Neural cell (in vitro differentiated cells): ENCODE measurements at regions not wholly inside any gene's neighbourhood (a gene's known extent, or its start where the extent isn't known, plus 50 kb on each side); places are given as distances from the start of the nearest gene placed in this dataset.

ENCODE experiments used
- H2AFZ ChIP-seq: fragments of 200-600, 300-800 bp; sonication (generic), shearing (Covaris generic); 2 replicates; pipeline ENCODE4 v1.6.0; 2014; ENCODE audit warnings: low read depth, mild to moderate bottlenecking, antibody characterized with exemption, low read length, moderate library complexity
- H3F3A ChIP-seq: fragments of 200-600 bp; shearing (Covaris generic); 2 replicates; pipeline ENCODE4 v1.6.1; 2016; ENCODE audit warnings: mild to moderate bottlenecking, moderate library complexity, mixed read lengths, antibody characterized with exemption, low read length; ENCODE audit not compliant: insufficient read depth, poor library complexity, severe bottlenecking
- H3K27ac ChIP-seq: fragments of 200-600, 300-800 bp; sonication (generic), shearing (Covaris generic); 2 replicates; pipeline ENCODE4 v1.5.1; 2014; ENCODE audit warnings: mild to moderate bottlenecking, low read length, moderate library complexity
- H3K27me3 ChIP-seq: fragments of 300-800, 200-600 bp; sonication (generic), shearing (Covaris generic); 2 replicates; pipeline ENCODE4 v1.6.0; 2014; ENCODE audit warnings: mild to moderate bottlenecking, low read depth, low read length, moderate library complexity; ENCODE audit not compliant: insufficient read depth
- H3K36me3 ChIP-seq: fragments of 300-800, 200-600 bp; sonication (generic), shearing (Covaris generic); 2 replicates; pipeline ENCODE4 v1.5.1; 2014; ENCODE audit warnings: mild to moderate bottlenecking, antibody characterized with exemption, low read length, moderate library complexity; ENCODE audit not compliant: insufficient read depth
- H3K4me2 ChIP-seq: fragments of 300-800, 200-600 bp; sonication (generic), shearing (Covaris generic); 2 replicates; pipeline ENCODE4 v1.6.0; 2014; ENCODE audit warnings: mild to moderate bottlenecking, low read length
- H3K4me3 ChIP-seq: fragments of 300-800, 200-600 bp; sonication (generic), shearing (Covaris generic); 2 replicates; pipeline ENCODE4 v1.5.1; 2014; ENCODE audit warnings: mild to moderate bottlenecking, low read length, moderate library complexity
- H3K79me2 ChIP-seq: fragments of 200-600 bp; shearing (Covaris generic); replicated peaks from 2 replicates; pipeline ENCODE4 v1.6.0; 2014; ENCODE audit warnings: mild to moderate bottlenecking, low read length, moderate library complexity; ENCODE audit not compliant: insufficient read depth
- H3K9ac ChIP-seq: fragments of 300-800, 200-600 bp; sonication (generic), shearing (Covaris generic); 2 replicates; pipeline ENCODE4 v1.6.1; 2016; ENCODE audit warnings: mild to moderate bottlenecking, low read length, mixed read lengths
- H3K9me2 ChIP-seq: fragments of 200-600 bp; shearing (Covaris generic); 2 replicates; pipeline ENCODE4 v1.6.1; 2016; ENCODE audit warnings: mild to moderate bottlenecking, low read length, mixed read lengths; ENCODE audit not compliant: insufficient read depth
- H3K9me3 ChIP-seq: fragments of 200-600, 300-800 bp; sonication (generic), shearing (Covaris generic); 2 replicates; pipeline ENCODE4 v1.6.1; 2016; ENCODE audit warnings: mild to moderate bottlenecking, mixed run types, low read length, moderate library complexity, mixed read lengths
- H4K20me1 ChIP-seq: fragments of 200-600 bp; shearing (Covaris generic); 2 replicates; pipeline ENCODE4 v1.6.1; 2016; ENCODE audit warnings: mild to moderate bottlenecking, mixed run types; ENCODE audit not compliant: insufficient read depth
- EP300 ChIP-seq: fragments of 450-650 bp; conservative IDR thresholded peaks from 2 replicates; pipeline ENCODE4 v1.6.1; 2014; ENCODE audit warnings: antibody characterized with exemption, mild to moderate bottlenecking, moderate library complexity; ENCODE audit not compliant: poor library complexity, severe bottlenecking
- EZH2 ChIP-seq: fragments of 200-600, 300-800 bp; shearing (Covaris generic), sonication (generic); IDR thresholded peaks from 2 replicates; pipeline ENCODE4 v1.6.1; 2014; ENCODE audit warnings: antibody characterized with exemption, low read length, borderline replicate concordance, mild to moderate bottlenecking; ENCODE audit not compliant: insufficient read depth, poor library complexity, severe bottlenecking
- MXI1 ChIP-seq: fragments of 450-650 bp; conservative IDR thresholded peaks from 2 replicates; pipeline ENCODE4 v1.6.1; 2014; ENCODE audit warnings: antibody characterized with exemption, mild to moderate bottlenecking; ENCODE audit not compliant: poor library complexity, severe bottlenecking
- POLR2AphosphoS5 ChIP-seq: IDR thresholded peaks from 2 replicates; pipeline ENCODE4 v1.6.1; 2012
- RAD21 ChIP-seq: fragments of 450-650 bp; conservative IDR thresholded peaks from 2 replicates; pipeline ENCODE4 v1.6.1; 2014; ENCODE audit warnings: antibody characterized with exemption, mild to moderate bottlenecking, moderate library complexity
- SMC3 ChIP-seq: fragments of 450-650 bp; conservative IDR thresholded peaks from 2 replicates; pipeline ENCODE4 v1.6.1; 2014; ENCODE audit warnings: antibody characterized with exemption, mild to moderate bottlenecking, moderate library complexity; ENCODE audit not compliant: poor library complexity
- TAF1 ChIP-seq: IDR thresholded peaks from 2 replicates; pipeline ENCODE4 v1.6.1; 2012; ENCODE audit warnings: low read depth
- TF ChIP-seq, protein P1 (sequence below): IDR thresholded peaks from 2 replicates; pipeline ENCODE4 v1.6.1; 2012; ENCODE audit warnings: borderline replicate concordance
- TF ChIP-seq, protein P2 (sequence below): fragments of 450-650 bp; IDR thresholded peaks from 2 replicates; pipeline ENCODE4 v1.5.1; 2014; ENCODE audit warnings: antibody characterized with exemption, mild to moderate bottlenecking, moderate library complexity; ENCODE audit not compliant: poor library complexity, severe bottlenecking

DNA sequence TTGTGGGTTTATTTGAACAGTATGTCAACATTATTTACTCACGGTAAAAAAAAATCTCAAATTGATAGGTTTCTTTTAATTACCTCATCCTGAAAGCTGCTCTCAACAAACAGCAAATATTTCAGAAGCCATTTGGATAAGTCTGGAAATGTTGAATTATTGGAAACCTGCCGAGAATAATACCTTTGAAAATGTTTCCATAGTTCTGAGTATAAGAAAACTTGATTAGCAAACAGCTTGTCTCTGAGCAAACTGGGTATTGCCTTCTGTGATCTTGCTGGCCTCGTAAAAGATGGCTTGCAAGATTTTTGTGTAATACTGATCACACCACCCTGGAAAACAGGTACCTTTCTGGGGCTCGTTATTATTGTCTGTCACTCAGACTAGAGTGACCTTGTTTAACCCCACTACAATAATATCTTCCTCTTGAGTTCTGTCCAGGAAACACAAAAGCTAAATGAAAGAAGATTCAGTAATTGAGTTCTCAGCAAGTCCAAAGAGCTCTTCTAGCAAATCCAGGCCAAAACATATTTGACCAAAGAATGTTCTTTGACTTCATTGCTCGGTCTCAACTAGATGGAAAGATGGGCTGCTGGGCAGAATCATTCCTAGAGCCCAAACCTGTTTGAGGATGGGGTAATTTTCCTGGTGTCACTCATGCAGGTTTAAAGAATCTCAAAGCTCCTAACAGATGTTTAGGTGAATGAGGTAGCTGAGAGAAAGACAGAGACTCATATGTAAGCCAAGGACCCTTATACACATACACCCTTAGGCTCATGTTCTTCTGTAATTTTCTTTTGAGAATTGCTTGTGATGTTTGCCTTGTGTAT, 255.6 kb upstream of the JADE1 start:
- Histone ChIP-seq H3K27me3 (no peaks in the 10 kb centered on the region), H3K9me2 (no peaks in the 10 kb centered on the region), H4K20me1 (no peaks in the 10 kb centered on the region), H3K4me2 (no peak overlapping the region), H3K79me2 (no peaks in the 10 kb centered on the region), H3K9ac (no peak overlapping the region), H3F3A (peaks cover 5% of the 10 kb centered on the region), H3K9me3 (no peaks in the 10 kb centered on the region), H3K4me3 (no peak overlapping the region), H3K36me3 (no peaks in the 10 kb centered on the region), H3K27ac (no peak overlapping the region), H2AFZ (no peak overlapping the region)
- TF ChIP-seq RAD21: no peak
- TF ChIP-seq, protein P1, sequence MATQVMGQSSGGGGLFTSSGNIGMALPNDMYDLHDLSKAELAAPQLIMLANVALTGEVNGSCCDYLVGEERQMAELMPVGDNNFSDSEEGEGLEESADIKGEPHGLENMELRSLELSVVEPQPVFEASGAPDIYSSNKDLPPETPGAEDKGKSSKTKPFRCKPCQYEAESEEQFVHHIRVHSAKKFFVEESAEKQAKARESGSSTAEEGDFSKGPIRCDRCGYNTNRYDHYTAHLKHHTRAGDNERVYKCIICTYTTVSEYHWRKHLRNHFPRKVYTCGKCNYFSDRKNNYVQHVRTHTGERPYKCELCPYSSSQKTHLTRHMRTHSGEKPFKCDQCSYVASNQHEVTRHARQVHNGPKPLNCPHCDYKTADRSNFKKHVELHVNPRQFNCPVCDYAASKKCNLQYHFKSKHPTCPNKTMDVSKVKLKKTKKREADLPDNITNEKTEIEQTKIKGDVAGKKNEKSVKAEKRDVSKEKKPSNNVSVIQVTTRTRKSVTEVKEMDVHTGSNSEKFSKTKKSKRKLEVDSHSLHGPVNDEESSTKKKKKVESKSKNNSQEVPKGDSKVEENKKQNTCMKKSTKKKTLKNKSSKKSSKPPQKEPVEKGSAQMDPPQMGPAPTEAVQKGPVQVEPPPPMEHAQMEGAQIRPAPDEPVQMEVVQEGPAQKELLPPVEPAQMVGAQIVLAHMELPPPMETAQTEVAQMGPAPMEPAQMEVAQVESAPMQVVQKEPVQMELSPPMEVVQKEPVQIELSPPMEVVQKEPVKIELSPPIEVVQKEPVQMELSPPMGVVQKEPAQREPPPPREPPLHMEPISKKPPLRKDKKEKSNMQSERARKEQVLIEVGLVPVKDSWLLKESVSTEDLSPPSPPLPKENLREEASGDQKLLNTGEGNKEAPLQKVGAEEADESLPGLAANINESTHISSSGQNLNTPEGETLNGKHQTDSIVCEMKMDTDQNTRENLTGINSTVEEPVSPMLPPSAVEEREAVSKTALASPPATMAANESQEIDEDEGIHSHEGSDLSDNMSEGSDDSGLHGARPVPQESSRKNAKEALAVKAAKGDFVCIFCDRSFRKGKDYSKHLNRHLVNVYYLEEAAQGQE: no peak
- TF ChIP-seq SMC3: no peak
- no peak for TF ChIP-seq POLR2AphosphoS5

DNA sequence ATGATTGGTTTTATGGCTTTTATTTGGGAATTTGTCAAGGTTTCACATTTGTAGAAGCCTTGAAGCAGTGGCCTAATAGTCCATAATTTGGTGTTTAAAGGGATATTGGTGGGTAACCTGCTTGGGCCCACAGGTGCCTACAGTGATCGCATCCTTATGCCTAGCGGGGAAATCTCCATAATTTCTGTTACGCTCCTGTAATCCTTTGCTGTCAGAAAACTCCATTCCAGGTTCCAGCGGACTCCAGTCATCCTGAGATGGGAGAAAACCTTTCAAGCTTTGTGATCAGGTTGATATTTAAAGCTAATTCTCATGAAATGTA, 257.0 kb upstream of the JADE1 start:
- H3K9me3 ChIP-seq: no peaks in the 10 kb centered on the region
- H3K36me3 ChIP-seq: no peaks in the 10 kb centered on the region
- H3K4me2 ChIP-seq: no peak overlapping the region
- no peak overlapping the region for H3K9ac ChIP-seq
- H3F3A ChIP-seq: peaks cover 5% of the 10 kb centered on the region
- H3K27me3 ChIP-seq: no peaks in the 10 kb centered on the region
- H3K79me2 ChIP-seq: no peaks in the 10 kb centered on the region
- H3K4me3 ChIP-seq: no peak overlapping the region
- H3K27ac ChIP-seq: peak overlapping the region; percentile 21
- H3K9me2 ChIP-seq: no peaks in the 10 kb centered on the region
- TF ChIP-seq SMC3 (no peak), TAF1 (no peak), MXI1 (no peak), POLR2AphosphoS5 (no peak), EZH2 (no peak)
- TF ChIP-seq, protein P2, sequence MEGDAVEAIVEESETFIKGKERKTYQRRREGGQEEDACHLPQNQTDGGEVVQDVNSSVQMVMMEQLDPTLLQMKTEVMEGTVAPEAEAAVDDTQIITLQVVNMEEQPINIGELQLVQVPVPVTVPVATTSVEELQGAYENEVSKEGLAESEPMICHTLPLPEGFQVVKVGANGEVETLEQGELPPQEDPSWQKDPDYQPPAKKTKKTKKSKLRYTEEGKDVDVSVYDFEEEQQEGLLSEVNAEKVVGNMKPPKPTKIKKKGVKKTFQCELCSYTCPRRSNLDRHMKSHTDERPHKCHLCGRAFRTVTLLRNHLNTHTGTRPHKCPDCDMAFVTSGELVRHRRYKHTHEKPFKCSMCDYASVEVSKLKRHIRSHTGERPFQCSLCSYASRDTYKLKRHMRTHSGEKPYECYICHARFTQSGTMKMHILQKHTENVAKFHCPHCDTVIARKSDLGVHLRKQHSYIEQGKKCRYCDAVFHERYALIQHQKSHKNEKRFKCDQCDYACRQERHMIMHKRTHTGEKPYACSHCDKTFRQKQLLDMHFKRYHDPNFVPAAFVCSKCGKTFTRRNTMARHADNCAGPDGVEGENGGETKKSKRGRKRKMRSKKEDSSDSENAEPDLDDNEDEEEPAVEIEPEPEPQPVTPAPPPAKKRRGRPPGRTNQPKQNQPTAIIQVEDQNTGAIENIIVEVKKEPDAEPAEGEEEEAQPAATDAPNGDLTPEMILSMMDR: no peak
- no peak overlapping the region for H2AFZ ChIP-seq
- no peaks in the 10 kb centered on the region for H4K20me1 ChIP-seq

DNA sequence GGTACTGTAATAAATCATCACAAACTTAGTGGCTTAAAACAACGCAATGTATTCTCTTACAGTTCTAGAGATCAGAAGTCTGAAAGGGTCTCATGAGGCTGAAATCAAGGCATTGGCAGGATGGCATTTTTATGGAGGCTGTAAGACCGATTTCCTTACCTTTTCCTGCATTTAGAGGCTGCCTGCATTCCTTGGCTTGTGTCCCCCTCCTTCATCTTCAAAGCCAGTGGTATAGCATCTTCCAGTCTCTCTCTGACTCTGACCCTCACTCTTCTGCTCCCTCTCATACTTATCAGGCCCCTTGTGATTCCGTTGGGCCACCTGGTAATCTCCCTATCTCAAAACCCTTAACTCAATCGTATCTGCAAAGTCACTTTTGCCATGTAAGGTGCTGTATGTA, 258.2 kb upstream of the JADE1 start:
- Histone ChIP-seq H3K9me3 (no peaks in the 10 kb centered on the region), H2AFZ (no peak overlapping the region), H3K9ac (no peak overlapping the region), H3K9me2 (no peaks in the 10 kb centered on the region), H3K4me2 (no peak overlapping the region), H3K27ac (no peak overlapping the region), H4K20me1 (no peaks in the 10 kb centered on the region), H3K36me3 (no peaks in the 10 kb centered on the region), H3K27me3 (no peaks in the 10 kb centered on the region), H3K79me2 (no peaks in the 10 kb centered on the region), H3K4me3 (no peak overlapping the region), H3F3A (peaks cover 5% of the 10 kb centered on the region)
- no peak for TF ChIP-seq TAF1
- no peak for TF ChIP-seq RAD21
- TF ChIP-seq EZH2: no peak
- TF ChIP-seq MXI1: no peak
- TF ChIP-seq, protein P2: no peak
- no peak for TF ChIP-seq SMC3
- no peak for TF ChIP-seq POLR2AphosphoS5
- TF ChIP-seq, protein P1: no peak
- TF ChIP-seq EP300: no peak
